ENCODE measurements at regions not wholly inside any gene's neighbourhood (a gene's known extent, or its start where the extent isn't known, plus 50 kb on each side); places are given as distances from the start of the nearest gene placed in this dataset.
"Not testable (repeated sequence)": the region's sequence is repeated elsewhere in the genome, so short reads cannot be mapped to it uniquely, and the experiment has no call there.

DNA sequence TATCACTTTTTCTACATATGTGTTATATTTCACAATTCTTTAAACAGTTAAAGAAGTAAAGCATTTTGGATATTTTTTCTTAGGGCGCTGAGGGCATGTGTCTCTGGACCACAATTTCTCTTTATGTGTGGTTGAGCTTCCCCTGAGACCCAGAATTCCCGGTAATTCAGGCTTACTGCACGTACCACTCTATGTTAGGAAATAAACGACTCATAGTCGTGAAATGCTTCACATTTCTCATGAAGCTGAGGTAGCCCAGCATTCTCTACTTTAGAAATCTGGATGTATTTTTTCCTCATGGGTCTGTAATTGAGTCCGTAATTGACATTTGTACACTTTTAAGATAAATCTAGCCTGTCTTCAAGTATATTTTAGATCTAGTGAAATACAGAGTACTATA is 170.6 kb downstream of the FZD1 start:
- POLR2A ChIA-PET = no interaction called here
- TF ChIP-seq, protein P1, sequence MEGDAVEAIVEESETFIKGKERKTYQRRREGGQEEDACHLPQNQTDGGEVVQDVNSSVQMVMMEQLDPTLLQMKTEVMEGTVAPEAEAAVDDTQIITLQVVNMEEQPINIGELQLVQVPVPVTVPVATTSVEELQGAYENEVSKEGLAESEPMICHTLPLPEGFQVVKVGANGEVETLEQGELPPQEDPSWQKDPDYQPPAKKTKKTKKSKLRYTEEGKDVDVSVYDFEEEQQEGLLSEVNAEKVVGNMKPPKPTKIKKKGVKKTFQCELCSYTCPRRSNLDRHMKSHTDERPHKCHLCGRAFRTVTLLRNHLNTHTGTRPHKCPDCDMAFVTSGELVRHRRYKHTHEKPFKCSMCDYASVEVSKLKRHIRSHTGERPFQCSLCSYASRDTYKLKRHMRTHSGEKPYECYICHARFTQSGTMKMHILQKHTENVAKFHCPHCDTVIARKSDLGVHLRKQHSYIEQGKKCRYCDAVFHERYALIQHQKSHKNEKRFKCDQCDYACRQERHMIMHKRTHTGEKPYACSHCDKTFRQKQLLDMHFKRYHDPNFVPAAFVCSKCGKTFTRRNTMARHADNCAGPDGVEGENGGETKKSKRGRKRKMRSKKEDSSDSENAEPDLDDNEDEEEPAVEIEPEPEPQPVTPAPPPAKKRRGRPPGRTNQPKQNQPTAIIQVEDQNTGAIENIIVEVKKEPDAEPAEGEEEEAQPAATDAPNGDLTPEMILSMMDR (IDR thresholded peaks at IDR 0.05; ENCODE audit: control extremely low read depth, extremely low read depth, low read depth, missing control alignments) = no peak
- CTCF ChIA-PET = interaction anchor here (0.9 kb wide), 1 partner anchor 10 kb away, joined by 3 read pairs; no protein-coding TSS in a partner anchor
- DNase-seq (ENCODE audit: extremely low spot score) = no peak

DNA sequence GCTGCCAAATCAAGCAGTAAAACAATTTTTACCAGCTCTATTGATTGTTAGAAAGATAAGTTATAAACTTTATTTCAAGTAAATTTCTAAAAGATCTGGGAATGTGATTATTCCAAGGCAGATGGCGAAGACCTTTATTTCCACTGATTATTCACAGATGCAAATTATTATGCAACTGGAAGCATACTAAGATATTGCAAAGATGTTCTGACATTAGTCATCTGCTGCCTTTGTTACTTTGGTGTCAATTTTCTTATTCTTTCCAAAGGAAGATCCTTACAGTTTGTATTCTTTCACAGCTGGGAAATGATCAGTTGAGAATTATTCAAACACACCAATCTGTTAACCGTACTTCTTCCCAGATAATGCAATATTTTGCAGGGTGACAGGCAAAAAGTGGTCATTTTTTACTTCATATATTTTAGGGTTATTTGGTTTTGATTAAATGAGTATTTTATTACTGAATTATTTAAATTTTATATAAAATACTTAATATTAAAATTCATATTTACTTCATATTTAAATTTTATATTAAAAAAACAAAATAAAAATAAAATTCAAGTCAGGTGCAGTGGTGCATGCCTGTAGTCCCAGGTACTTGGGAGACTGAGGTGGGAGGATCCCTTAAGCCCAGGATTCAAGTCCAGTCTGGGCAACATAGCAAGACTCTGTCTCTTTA is 171.3 kb downstream of the FZD1 start:
- POLR2A ChIA-PET = no interaction called here
- DNase-seq (ENCODE audit: extremely low spot score) = no peak
- TF ChIP-seq, protein P1 (IDR thresholded peaks at IDR 0.05; ENCODE audit: control extremely low read depth, extremely low read depth, low read depth, missing control alignments) = no peak
- CTCF ChIA-PET = interaction anchor here (0.9 kb wide), 1 partner anchor 11 kb away, joined by 3 read pairs; no protein-coding TSS in a partner anchor

DNA sequence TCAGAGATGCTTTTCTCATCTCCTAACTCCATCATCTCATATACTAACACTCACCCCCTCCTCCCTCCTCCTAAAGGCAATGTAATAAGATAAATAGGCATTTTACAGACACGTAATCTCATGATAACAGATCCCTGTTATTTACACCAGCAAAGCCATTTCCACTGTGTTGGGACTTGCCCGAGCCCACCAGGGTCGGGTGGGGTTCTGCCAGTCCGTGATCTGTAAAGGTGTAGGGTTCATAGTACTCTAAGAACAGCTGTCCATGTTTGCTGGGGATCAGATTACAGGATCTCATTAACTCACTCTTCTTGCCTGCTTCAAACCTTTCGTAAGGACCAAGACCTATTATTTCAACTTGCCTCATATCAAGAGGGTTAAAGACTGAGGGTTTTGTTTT is 172.4 kb downstream of the FZD1 start:
- no peak for DNase-seq (ENCODE audit: extremely low spot score)
- TF ChIP-seq, protein P1 (IDR thresholded peaks at IDR 0.05; ENCODE audit: control extremely low read depth, extremely low read depth, low read depth, missing control alignments) = no peak
- ChIA-PET CTCF (no interaction called here), POLR2A (no interaction called here)

DNA sequence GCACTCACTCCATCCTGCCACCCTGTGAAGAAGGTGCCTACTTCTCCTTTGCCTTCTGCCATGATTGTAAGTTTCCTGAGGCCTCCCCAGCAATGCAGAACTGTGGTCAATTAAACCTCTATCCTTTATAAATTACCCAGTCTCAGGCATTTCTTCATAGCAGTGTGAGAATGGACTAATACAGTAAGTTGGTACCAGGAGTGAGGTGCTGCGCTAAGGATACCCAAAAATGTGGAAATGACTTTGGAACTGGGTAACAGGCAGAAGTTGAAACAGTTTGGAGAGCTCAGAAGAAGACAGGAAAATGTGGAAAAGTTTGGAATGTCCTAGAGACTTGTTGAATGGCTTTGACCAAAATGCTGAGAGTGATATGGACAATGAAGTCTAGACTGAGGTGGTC is 176.0 kb downstream of the FZD1 start:
- POLR2A ChIA-PET; CTCF ChIA-PET; DNase-seq (ENCODE audit: extremely low spot score): not testable (repeated sequence)

DNA sequence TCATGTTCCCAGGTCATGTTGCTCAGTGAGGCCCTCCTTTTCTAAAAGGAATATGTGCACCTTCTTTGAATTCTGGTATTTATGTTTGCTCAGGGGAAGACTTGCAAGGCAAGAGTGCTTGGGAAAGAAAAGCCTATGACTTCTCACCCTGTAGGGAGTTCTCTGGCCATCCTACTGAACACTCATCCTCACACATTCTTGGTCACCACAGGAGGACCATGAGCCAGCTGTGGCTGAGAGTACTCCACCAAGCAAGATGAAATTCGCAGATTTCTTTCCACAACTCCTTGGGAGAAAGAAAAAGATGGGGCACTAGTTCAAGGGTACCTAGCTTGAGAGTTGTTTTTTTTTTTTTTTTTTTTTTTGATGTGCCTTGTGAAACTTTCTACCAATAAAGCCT is 179.6 kb downstream of the FZD1 start:
- TF ChIP-seq, protein P1 (IDR thresholded peaks at IDR 0.05; ENCODE audit: control extremely low read depth, extremely low read depth, low read depth, missing control alignments) = no peak
- ChIA-PET POLR2A (no interaction called here), CTCF (no interaction called here)

DNA sequence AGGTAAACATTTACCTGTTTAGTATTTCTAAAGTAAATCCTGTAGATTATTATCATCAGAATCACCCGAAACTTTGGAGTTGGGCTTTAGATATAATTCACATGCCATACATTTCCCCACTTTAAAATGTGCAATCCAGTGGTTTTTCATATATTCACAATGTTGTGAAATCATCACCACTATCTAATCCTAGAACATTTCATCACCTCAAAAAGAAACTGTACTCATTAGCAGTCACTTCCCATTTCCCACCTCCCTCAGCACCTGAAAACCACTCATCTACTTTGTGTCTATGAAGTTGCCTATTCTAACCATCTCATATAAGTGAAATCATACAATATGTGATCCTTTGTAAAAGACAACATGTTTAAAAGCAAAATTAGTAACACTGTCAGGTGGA is 182.6 kb downstream of the FZD1 start:
- no peak for DNase-seq (ENCODE audit: extremely low spot score)
- ChIA-PET CTCF (no interaction called here), POLR2A (no interaction called here)
- TF ChIP-seq, protein P1 (IDR thresholded peaks at IDR 0.05; ENCODE audit: control extremely low read depth, extremely low read depth, low read depth, missing control alignments) = no peak

More for the DNA sequence above, 179.6 kb downstream of the FZD1 start:
- no peak for DNase-seq (ENCODE audit: extremely low spot score)

DNA sequence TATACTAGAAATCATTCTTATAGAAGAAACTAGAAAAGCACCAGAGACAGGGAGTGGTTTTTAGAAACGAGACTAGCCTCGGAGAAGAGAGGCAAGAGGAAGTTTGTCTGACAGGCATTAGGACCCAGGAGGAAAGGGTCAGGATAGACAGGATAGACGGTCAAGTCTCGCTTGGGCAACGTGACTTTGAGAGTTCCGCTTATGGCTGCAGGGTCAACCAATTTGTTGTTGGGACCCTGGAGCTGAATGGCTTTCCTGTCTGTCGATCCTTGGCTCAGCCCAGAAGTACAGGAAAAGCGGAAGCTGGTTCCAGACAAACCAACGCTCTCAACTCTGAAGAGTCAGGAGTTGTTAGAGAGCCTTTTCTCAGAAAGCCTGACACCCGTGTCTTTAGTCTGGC is 191.2 kb downstream of the FZD1 start:
- POLR2A ChIA-PET = no interaction called here
- TF ChIP-seq, protein P1 (IDR thresholded peaks at IDR 0.05; ENCODE audit: control extremely low read depth, extremely low read depth, low read depth, missing control alignments) = no peak
- CTCF ChIA-PET = no interaction called here
- no peak for DNase-seq (ENCODE audit: extremely low spot score)

Data from GM10248 (cell line).